RPMI8226 (cell line): ENCODE measurements at regions not wholly inside any gene's neighbourhood (a gene's known extent, or its start where the extent isn't known, plus 50 kb on each side); places are given as distances from the start of the nearest gene placed in this dataset.
"Not testable (repeated sequence)": the region's sequence is repeated elsewhere in the genome, so short reads cannot be mapped to it uniquely, and the experiment has no call there.

ENCODE experiments used
- DNase-seq: peaks from one replicate; pipeline ENCODE4 v3.0.0-alpha.2; 2015

DNA sequence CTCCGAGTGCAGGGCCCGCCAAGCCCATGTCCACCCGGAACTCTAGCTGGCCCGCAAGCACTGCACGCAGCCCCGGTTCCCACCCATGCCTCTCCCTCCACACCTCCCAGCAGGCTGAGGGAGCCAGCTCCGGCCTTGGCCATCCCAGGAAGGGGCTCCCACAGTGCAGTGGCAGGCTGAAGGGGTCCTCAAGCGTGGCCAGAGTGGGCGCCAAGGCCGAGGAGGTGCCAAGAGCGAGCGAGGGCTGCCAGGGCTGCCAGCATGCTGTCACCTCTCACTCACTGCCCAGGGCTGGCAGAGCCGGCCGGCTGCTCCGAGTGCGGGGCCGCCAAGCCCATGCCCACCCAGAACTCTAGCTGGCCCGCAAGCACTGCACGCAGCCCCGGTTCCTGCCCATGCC lies 75.5 kb upstream of the TBC1D5 start:
- not testable (repeated sequence) for DNase-seq

DNA sequence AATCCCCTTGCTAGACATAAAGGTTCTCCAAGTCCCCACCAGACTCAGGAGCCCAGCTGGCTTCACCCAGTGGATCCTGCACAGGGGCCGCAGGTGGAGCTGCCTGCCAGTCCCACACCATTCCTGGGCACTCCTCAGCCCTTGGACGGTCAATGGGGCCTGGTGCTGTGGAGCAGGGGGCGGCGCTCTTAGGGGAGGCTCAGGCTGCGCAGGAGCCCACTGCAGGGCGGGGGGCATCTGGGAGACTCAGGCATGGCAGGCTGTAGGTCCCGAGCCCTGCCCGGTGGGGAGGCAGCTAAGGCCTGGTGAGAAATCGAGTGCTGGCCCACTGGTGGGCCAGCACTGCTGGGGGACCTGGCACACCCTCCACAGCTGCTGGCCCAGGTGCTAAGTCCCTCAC lies 75.1 kb upstream of the TBC1D5 start:
- DNase-seq = no peak

GRCh38 chr3:17816839-17817238 lies 74.4 kb upstream of the TBC1D5 start:
- not testable (repeated sequence) for DNase-seq

DNA sequence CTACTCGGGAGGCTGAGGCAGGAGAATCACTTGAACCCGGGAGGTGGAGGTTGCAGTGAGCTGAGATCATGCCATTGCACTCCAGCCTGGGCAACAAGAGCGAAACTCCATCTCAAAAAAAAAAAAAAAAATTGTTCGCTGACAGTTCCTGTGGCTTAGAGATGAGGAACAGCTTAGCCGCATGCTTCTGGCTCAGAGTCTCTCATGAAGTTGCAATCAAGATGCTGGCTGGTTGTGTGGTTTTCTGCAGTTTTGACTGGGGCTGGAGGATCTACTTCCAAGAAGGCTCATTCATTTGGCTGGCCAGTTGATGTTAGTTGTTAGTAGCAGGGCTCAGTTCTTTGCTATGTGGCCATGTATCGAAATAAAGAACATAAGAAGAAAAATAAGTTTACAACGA lies 69.9 kb upstream of the TBC1D5 start:
- not testable (repeated sequence) for DNase-seq

DNA sequence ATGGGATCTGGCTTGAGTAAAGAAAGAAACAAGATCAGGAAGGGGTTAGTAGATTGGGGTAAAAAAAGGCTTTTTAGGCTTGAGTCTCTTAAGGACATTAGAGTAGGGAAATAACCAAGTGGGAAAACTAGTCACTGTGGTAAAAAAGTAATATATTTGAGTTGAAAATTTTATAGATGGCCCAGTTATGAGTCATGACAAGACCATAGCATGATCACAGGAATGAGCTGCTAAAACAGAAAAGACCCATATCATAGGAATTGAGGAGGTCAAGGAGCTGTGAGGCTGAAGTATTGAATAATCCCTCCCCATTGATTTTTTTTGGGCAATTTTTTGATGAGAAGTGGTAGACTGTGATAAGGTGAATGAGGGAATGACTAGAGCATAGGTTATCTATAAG lies 69.2 kb upstream of the TBC1D5 start:
- DNase-seq = no peak

GRCh38 chr3:17810759-17811158 lies 68.3 kb upstream of the TBC1D5 start:
- no peak for DNase-seq

DNA sequence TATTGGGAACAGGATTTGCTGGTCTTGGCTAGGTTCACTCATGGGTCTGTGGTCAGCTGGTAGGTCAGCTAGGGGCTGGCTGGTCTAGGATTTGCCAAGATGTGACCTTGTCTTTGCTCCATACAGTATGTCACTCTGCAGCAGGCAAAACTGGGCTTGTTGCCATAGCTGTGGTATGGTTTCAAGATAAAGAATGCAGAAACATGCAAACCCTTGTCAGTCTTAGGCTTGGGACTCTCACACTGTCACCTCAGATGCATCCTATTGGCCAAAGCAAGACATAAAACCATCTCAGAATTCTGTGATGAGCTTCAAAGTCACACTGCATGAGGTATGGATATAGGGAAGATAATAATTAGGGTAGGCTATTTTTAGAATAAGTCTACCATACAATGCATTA lies 66.6 kb upstream of the TBC1D5 start:
- DNase-seq = peak; percentile 45

DNA sequence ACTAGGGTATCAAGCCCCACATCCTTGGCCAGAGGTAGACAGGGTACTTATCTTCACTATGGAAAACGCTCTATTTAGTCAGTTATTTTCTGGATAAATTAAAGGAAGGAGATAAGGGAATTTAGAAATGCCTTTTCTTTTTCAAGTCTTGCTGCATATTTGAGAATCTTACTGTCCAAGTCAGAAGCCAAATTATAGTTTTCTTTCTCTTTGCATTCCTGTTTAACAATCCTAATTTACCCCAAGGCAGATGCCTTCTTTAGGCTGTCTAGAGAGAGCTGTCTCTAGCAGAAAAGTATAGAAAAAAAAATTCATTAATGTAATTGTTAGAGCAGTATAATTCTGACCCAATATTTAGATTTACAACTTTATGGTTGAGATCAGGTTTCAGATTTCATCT lies 64.4 kb upstream of the TBC1D5 start:
- DNase-seq = no peak

DNA sequence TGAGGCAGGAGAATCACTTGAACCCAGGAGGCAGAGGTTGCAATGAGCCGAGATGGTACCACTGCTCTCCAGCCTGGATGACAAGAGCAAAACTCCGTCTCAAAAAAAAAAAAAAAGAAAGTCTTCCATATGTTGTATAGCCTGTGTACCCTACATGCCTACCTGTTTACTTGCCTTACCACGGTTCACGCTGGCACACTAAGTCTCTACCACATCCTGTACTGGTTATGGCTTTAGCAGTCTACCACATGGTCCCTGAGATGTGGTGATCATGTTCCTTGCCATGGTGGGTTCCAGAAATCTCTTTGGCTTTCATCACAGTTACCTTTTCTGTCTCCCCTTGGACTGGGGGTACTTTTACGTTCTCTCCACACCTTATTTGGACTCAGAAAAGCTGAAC lies 63.8 kb upstream of the TBC1D5 start:
- no peak for DNase-seq

DNA sequence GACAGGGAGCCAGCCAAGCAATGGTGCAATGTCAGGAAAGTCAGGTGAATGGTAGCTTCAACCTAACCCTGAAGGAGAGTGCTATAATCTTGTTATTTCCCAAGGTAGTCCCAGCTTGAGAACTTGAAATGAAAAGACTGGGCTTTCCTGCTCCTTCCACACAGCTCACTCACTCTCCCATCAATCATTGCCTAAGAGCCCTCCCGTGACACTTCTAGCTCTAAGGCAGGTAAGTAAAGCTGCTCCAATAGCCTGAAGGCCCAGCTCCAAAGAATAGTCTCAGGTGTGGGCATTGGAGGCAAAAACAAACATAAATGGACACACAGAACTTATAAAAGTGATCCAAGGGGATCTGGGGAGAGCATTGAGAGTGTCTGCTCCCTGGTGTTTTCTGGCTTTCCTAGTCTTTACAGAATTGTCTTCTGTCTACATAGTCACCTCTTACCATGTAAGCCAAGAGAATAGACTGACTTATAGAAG lies 63.1 kb upstream of the TBC1D5 start:
- DNase-seq = no peak

DNA sequence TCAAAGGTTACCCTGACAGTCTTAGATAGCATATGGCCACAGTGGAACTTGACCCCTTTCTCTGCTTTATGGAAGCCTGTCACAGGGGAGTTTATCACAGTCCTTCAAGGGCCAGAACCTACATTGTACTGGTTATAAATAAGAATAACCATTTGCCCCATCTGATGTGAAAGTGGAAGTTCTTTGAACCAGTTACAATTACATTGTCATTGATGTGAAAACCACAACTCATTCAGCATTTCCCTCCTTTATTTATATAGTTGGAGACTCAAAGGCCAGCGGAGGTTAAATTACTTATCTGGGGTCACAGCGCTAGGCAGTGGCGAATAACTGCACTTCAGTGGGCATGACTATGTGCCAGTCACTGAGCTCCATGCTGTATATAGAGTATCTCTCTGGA lies 60.5 kb upstream of the TBC1D5 start:
- no peak for DNase-seq

GRCh38 chr3:17801131-17801530 lies 58.7 kb upstream of the TBC1D5 start:
- DNase-seq = no peak

DNA sequence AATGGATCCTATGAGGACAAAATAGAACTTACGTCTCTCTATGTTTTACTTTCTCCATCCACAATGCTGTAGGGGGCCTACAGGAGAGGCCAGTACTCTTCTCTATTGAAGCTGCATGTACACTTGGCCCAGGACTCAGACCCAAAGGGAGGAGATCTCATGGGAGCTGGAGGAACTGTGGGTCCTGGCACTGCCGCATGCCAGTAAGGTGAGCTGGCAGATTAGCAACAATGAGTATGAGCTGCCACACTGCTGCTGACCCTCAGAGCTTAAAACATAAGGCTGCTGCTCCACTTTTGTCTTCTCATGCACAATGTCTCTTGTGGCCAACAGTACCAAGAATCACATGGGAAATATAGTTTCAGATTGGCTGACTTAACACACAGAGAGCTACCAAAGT lies 57.8 kb upstream of the TBC1D5 start:
- DNase-seq = no peak

DNA sequence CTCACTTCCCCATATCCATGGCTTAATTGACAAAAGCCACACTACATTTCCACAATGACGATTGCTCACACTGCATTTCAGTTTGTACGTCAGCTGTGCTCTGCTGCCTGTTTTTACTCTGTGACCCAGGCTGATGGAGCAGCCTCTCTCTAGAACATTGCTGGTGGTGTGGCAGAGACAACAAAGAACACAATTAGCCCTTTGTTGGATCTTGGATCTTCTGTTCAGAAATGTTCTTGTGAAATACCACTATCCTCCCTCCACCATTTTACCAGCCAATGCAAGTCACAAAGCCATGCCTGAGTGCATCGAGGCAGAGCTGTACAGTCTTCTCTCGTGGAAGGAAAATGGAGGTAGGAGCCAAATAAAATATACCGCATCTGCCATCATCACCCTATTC lies 56.9 kb upstream of the TBC1D5 start:
- DNase-seq = no peak

DNA sequence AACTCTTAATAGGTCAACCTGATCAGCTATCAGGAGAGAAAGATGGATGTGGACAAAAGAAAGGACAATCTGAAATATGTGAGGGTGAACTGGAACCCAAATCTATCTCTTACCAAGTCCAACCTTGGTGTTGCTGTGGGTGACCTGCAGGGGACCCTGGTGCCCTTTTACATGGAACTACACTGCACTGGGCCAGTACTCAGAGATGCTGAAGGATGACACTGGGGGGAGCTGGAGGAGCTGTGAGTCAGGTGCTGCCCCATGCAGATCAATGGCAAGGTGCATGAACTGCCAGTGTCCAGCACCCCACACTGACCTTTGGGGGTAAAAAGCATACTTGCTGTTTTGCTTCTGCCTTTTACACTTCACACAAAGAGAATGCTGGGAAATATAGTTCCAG lies 55.6 kb upstream of the TBC1D5 start:
- peak; percentile 6 for DNase-seq

DNA sequence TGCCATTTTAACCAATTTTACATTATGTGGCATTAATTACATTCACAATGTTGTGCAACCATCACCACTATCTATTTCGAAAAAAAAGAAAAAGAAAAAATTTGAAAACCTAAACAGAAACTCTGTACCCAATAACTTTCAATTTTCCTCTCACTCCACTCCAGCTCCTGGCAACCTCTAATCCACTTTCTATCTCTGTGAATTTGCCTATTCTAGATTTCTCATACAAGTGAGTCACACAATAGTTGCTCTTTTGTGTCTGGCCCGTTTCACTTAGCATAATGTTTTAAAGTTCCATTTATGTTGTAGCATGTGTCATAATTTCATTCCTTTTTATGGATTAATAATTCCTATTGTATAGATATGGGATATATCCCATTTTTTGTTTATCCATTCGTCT lies 53.3 kb upstream of the TBC1D5 start:
- DNase-seq = no peak

- no peak for DNase-seq
Measured at GRCh38 chr3:17795280-17795679, 52.8 kb upstream of the TBC1D5 start.

GRCh38 chr3:17793542-17794195 lies 51.2 kb upstream of the TBC1D5 start:
- DNase-seq = no peak
